NCI-H1436 (cell line): ENCODE measurements at regions not wholly inside any gene's neighbourhood (a gene's known extent, or its start where the extent isn't known, plus 50 kb on each side); places are given as distances from the start of the nearest gene placed in this dataset.
"Not testable (repeated sequence)": the region's sequence is repeated elsewhere in the genome, so short reads cannot be mapped to it uniquely, and the experiment has no call there.

Experiments
- DNase-seq: peaks from one replicate; lab custom pipeline; 2025; lab: John Stamatoyannopoulos, UW

DNA sequence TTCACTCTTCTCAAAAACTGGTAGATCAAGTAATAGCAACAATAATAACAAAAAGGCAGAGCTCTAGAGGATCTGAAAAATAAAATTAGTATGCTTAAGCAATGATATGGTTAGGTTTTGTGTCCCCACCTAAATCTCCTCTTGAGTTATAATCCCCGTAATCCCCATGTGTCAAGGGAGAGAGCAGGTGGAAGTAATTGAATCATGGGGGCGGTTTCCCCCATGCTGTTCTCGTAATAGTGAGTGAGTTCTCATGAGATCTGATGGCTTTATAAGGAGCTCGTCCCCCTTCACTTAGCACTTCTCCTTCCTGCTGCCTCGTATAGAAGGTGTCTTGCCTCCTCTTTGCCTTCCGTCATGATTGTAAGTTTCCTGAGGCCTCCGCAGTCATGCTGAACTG lies 60.2 kb upstream of the ABHD2 start:
- DNase-seq, result no peak

DNA sequence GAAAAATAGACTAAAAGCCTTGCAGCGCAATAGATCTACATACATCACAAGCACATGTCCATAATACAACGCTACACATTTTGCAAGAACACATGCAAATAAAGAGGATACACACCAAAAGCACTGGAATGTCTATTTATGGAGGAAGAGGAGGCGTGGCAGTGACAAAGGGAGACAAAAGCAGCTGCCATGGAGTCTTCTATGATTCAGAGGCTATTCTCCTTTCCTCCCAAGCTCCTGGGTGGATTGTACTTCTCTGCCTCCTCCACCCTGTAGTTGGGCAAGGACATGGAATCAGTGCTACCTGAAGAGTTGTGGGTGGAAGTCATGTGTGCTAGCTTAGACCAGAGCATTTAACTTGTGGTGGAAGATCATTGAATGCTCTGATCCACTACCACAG lies 57.9 kb upstream of the ABHD2 start:
- no peak for DNase-seq

DNA sequence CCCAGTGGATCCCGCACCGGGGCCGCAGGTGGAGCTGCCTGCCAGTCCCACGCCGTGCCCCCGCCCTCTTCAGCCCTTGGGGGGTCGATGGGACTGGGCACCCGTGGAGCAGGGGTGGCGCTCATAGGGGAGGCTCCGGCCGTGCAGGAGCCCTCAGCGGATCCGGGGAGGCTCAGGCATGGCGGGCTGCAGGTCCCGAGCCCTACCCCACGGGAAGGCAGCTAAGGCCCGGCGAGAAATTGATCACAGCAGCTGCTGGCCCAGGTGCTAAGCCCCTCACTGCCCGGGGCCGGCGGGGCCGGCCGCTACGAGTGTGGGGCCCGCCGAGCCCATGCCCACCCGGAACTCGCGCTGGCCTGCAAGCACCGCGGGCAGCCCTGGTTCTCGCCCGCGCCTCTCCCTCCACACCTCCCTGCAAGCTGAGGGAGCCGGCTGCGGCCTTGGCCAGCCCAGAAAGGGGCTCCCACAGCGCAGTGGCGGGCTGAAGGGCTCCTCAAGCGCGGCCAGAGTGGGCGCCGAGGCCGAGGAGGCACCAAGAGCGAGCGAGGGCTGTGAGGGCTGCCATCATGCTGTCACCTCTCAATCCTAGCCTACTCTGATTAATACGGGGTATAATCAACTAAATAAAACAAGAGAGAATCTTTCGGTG lies 56.5 kb upstream of the ABHD2 start:
- DNase-seq, result not testable (repeated sequence)

DNA sequence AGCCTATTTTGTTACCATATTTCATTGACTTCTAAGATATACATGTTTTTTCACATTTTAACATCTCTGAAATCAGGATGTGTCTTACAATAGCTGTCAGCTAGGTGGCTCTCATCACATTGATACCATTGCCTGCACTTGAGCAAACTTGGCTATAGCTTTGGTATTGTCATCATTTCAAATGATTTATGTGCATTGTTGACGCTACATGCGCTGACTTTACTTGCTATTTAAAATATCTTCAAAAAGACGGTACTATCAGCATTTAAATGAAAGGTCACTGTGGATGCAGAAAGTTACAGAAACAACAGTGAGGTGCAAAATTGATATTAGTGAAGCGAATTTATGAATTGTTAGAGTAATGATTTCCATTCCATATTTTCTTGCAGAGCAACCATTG lies 54.0 kb upstream of the ABHD2 start:
- DNase-seq, result no peak

DNA sequence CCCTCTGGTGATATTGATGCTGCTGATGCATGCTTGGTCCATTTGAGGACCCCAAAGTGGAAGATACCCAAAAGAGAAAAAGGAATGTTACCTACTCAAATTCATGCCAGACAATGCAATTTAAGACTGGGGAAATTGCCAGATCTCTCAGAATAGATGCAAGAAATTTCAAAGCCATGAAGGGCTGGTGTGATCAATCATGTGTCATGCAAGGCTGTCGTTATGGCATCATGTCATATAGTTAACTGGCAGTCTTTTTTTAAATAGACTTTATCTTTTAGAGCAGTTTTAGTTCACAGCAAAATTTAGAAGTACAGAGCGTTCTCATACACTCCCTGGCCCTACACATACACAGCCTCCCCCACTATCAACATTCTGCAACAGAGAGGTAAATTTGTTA lies 53.1 kb upstream of the ABHD2 start:
- no peak for DNase-seq

DNA sequence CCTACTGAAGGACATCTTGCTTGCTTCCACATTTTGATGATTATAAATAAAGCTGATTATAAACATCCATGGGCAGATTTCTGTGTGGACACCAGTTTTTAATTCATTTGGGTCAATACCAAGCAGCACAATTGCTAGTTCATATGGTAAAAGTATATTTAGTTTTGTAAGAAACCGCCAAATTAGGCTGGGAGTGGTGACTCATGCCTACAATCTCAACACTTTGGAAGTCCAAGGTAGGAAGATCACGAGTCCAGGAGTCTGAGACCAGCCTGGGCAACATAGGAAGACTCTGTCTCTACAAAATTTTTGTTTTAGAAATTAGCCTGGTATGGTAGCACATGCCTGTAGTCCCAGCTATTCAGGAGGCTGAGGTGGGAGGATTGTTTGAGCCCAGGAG lies 52.6 kb upstream of the ABHD2 start:
- no peak for DNase-seq

DNA sequence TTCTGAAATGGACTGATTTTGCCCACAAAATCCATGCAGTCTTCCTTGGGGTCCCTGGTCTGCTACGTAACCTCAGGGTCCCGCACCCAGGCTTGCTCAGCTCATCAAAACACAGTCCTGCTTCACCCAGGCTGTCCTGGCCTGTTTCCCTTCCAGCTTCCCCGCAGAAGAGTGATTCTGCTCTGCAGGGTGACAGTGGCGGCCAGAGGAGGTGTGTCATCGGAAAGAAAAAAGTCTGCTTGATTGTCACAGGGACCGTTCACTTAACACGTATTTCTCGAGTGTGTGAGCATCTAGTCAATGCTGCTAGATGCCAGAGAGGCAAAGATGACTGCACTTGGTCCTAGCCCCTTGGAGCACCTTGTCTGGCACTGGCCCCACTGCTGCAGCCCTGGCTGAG lies 50.1 kb upstream of the ABHD2 start:
- DNase-seq, result no peak
